ENCODE measurements at regions not wholly inside any gene's neighbourhood (a gene's known extent, or its start where the extent isn't known, plus 50 kb on each side); places are given as distances from the start of the nearest gene placed in this dataset.

GRCh38 chr18:44543387-44543786 is 137.3 kb upstream of the SETBP1 start:
- ATAC-seq = no peak
- TF ChIP-seq ISL1 (CRISPR knock-in tag; IDR thresholded peaks at IDR 0.05) (no peak), PATZ1 (CRISPR knock-in tag; IDR thresholded peaks at IDR 0.05; ENCODE audit: borderline replicate concordance) (no peak), ZNF565 (CRISPR knock-in tag; conservative IDR thresholded peaks at IDR 0.05; ENCODE audit: low read depth) (no peak), CSDC2 (CRISPR knock-in tag; IDR thresholded peaks at IDR 0.05) (no peak), GLIS3 (CRISPR knock-in tag; IDR thresholded peaks at IDR 0.05) (no peak), TSHZ2 (CRISPR knock-in tag; IDR thresholded peaks at IDR 0.05) (no peak), SNAI2 (CRISPR knock-in tag; IDR thresholded peaks at IDR 0.05) (no peak), TCF4 (CRISPR knock-in tag; IDR thresholded peaks at IDR 0.05; ENCODE audit: borderline replicate concordance) (no peak), ZNF8 (CRISPR knock-in tag; IDR thresholded peaks at IDR 0.05) (no peak), ZNF70 (CRISPR knock-in tag; IDR thresholded peaks at IDR 0.05) (no peak), CSRNP3 (CRISPR knock-in tag; IDR thresholded peaks at IDR 0.05) (no peak), ZC3H10 (CRISPR knock-in tag; IDR thresholded peaks at IDR 0.05) (no peak), CREB5 (CRISPR knock-in tag; IDR thresholded peaks at IDR 0.05; ENCODE audit: low read depth) (no peak), BACH2 (CRISPR knock-in tag; IDR thresholded peaks at IDR 0.05; ENCODE audit: borderline replicate concordance) (no peak), ZFP30 (CRISPR knock-in tag; IDR thresholded peaks at IDR 0.05) (no peak)

GRCh38 chr18:44545359-44545985 is 135.2 kb upstream of the SETBP1 start:
- ATAC-seq = no peak
- TF ChIP-seq SNAI2 (CRISPR knock-in tag; IDR thresholded peaks at IDR 0.05) (no peak), ESRRG (CRISPR knock-in tag; IDR thresholded peaks at IDR 0.05) (no peak), PPARA (CRISPR knock-in tag; IDR thresholded peaks at IDR 0.05; ENCODE audit: borderline replicate concordance) (no peak), ZNF8 (CRISPR knock-in tag; IDR thresholded peaks at IDR 0.05) (no peak), CREB5 (CRISPR knock-in tag; IDR thresholded peaks at IDR 0.05; ENCODE audit: low read depth) (no peak), ZFP3 (CRISPR knock-in tag; IDR thresholded peaks at IDR 0.05) (no peak), ARNTL (CRISPR knock-in tag; IDR thresholded peaks at IDR 0.05; ENCODE audit: borderline replicate concordance, low read depth) (no peak), ZNF70 (CRISPR knock-in tag; IDR thresholded peaks at IDR 0.05) (no peak), CSDC2 (CRISPR knock-in tag; IDR thresholded peaks at IDR 0.05) (no peak), BACH2 (CRISPR knock-in tag; IDR thresholded peaks at IDR 0.05; ENCODE audit: borderline replicate concordance) (no peak), TSHZ2 (CRISPR knock-in tag; IDR thresholded peaks at IDR 0.05) (no peak), ISL1 (CRISPR knock-in tag; IDR thresholded peaks at IDR 0.05) (no peak)

Measured in SK-N-SH treated with all-trans-retinoic acid at 6 μM for 48 hours (cell line).